VCaP (cell line): ENCODE measurements at regions not wholly inside any gene's neighbourhood (a gene's known extent, or its start where the extent isn't known, plus 50 kb on each side); places are given as distances from the start of the nearest gene placed in this dataset.

Experiments
- H3K27ac ChIP-seq: fragments of 450-650 bp; 2 replicates; pipeline ENCODE4 v1.5.1; 2017
- TF ChIP-seq, protein P1 (sequence below): fragments of 450-650 bp; conservative IDR thresholded peaks from 2 replicates; pipeline ENCODE4 v1.5.1; 2017; ENCODE audit warnings: mild to moderate bottlenecking, moderate library complexity

DNA sequence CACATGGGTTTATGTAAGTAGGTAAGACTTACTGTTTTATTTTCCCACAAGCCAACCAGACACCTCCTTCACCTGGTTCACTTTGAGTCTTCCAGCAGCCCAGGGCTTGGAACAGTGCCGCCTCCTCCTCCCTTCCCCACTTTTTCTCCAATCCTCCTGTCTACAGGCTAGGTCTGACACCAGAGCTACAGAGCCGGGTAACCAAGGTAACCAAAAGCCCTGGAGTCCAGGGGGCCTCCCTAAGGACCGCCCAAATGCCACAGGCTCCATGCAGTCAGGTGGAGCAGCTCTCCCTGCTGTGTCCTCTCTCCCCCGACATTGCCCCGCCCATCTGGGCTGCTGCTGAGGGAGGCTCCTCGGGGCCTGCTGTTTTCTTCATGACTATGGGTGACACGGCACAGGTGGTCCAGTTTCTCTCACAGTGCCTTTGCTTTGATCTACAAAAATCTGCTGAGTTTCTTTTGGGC, 138.0 kb upstream of the EFNA5 start:
- TF ChIP-seq, protein P1, sequence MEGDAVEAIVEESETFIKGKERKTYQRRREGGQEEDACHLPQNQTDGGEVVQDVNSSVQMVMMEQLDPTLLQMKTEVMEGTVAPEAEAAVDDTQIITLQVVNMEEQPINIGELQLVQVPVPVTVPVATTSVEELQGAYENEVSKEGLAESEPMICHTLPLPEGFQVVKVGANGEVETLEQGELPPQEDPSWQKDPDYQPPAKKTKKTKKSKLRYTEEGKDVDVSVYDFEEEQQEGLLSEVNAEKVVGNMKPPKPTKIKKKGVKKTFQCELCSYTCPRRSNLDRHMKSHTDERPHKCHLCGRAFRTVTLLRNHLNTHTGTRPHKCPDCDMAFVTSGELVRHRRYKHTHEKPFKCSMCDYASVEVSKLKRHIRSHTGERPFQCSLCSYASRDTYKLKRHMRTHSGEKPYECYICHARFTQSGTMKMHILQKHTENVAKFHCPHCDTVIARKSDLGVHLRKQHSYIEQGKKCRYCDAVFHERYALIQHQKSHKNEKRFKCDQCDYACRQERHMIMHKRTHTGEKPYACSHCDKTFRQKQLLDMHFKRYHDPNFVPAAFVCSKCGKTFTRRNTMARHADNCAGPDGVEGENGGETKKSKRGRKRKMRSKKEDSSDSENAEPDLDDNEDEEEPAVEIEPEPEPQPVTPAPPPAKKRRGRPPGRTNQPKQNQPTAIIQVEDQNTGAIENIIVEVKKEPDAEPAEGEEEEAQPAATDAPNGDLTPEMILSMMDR, result no peak
- no peak overlapping the region for H3K27ac ChIP-seq

DNA sequence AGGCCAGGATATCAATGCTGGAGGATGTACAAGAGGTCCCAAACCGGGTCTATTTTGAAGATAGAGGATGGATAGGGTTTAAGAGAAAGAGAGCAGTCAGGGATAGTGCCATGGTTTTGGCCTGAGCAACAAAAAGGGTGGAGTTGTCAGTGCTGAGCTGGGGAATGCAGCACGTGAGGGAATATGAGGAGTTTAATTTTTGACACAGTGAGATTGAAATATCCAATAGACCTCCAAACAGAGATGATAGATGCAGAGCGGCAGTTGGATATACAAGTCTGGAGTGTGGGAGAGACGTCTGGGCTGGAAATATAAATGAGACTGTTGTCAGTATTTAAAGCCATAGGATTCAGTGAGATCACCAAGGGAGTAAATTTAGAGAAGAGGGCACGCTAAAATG, 136.7 kb upstream of the EFNA5 start:
- TF ChIP-seq, protein P1, result no peak

DNA sequence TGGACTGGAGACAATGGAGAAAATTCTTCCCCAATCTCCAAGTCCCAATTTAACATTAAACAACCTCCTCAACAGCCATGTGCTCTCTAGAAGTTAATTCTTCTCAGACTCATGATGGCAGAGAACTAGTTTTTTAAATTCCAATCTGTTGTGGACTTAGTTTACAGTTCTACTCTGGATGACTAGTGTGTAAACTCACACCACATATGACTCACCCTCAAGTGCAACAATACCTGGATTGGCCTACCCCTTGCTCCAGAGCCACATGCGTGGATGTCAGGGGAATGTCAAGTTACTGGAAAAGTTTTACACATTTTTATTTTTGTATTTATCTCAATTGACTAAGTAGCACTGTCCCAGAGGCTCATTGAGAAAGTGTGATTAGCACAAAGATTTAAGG, 136.0 kb upstream of the EFNA5 start:
- TF ChIP-seq, protein P1, result no peak
- H3K27ac ChIP-seq, result no peak overlapping the region

More for the DNA sequence above, 136.7 kb upstream of the EFNA5 start:
- H3K27ac ChIP-seq, result no peak overlapping the region

DNA sequence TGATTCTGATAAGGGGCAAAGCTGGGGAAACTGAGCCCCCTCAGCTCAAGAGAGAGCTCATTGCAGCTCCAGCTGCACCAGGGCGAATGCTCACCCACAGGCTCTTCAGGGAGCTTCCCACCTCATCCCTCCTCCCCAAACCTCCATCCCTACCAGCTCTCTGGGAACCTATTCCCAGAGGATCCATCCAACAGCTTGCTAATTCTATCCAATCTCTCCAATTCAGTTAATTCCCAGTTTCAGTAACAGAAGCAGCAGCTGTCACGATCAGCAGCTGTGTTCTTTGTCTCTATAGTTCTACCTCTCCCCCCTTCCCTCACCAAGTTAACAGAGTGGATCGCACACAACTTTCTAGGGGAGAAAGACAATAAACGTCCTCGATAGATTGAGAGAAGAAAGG, 135.5 kb upstream of the EFNA5 start:
- TF ChIP-seq, protein P1, result no peak
- no peak overlapping the region for H3K27ac ChIP-seq

DNA sequence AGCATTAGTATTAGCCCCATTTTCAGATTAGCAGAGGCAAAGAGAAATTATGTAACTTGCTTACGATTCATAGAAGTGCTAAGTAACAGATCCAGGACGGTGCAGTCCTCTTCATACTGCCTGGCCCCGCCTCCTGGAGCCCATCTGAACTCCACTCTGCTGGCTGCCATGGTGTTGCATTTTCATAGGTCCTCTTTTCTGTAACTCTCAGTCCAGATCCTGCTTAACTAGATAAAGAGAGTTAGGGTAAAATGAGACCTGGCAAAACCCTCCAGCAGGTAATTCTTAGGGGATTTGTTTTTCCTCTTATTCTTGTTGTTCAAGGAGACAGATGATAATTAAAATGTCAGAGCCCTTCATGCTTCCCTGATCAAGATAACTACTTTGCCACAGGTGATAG, 135.1 kb upstream of the EFNA5 start:
- H3K27ac ChIP-seq, result no peak overlapping the region
- TF ChIP-seq, protein P1, result no peak

DNA sequence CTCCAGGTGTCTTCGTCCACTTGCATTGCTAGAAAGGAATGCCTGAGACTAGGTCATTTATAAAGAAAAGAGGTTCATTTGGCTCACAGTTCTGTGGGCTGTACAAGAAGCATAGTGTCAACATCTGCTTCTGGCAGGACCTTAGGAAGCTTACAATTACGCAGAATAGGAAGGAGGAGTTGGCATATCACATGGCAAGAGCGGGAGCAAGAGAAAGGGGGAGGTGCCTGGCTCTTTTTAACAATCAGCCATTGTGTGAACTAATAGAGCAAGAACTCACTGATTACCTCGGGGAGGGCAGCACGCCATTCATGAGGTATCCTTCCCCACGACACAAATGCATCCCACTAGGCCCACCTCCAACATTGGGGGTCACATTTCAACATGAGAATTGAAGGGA, 134.4 kb upstream of the EFNA5 start:
- H3K27ac ChIP-seq, result no peak overlapping the region
- TF ChIP-seq, protein P1, result no peak

DNA sequence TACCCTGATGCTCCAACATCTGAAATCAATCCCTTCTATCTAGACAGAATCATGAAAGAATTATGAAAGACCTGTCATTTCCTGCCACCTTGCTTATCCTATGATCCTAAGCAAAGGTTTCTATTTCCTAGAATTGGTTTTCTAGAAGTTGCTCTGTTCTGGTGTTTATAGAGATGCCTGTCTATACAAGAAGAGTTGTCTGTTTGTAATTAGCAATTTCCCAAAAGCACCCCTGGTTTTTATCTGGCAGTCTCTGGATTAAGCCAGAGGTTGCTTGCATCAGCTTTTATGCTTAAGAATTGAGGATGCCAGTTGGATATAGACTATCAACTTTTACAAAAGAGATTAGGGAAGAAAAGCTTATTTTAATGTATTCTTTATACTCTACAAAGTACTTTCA, 133.0 kb upstream of the EFNA5 start:
- H3K27ac ChIP-seq, result no peak overlapping the region
- TF ChIP-seq, protein P1, result no peak

DNA sequence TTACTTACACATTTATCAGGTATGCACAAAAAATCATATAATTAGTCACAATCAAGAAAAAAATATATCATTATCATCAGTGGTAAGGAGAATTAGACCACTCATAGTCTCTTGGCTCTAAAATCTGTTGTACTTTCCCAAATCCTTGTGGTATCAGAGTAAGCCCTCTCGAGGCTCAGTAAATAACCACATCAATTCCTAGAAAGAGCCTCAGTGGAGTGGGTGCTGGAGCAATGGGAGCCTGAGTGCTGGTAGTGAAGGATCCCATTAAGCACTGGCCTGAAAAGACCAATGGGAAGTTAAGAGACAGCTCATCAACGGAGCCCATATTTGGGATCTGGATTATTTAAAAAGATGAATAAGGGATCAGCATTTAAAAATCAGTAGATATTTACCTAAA, 130.3 kb upstream of the EFNA5 start:
- no peak overlapping the region for H3K27ac ChIP-seq
- TF ChIP-seq, protein P1, result no peak
